ENCODE measurements at regions not wholly inside any gene's neighbourhood (a gene's known extent, or its start where the extent isn't known, plus 50 kb on each side); places are given as distances from the start of the nearest gene placed in this dataset.
A peak's percentile ranks its signal among the peaks of the same experiment; 100 is the strongest.

GRCh38 chr1:224513383-224513782, 78.8 kb upstream of the WDR26 start:
- H3K4me1 ChIP-seq (ENCODE audit: insufficient read depth, low read length, poor library complexity, severe bottlenecking) = peaks cover 11% of the 10 kb centered on the region
- H3K27ac ChIP-seq (ENCODE audit: low read depth, low read length, poor library complexity, severe bottlenecking) = no peak overlapping the region
- BruUV-seq (replicated peaks) = no TSS peak
- TF ChIP-seq EZH2phosphoT487 (IDR thresholded peaks at IDR 0.05; ENCODE audit: borderline replicate concordance, low read depth, low read length) = no peak
- TF ChIP-seq CTCF (conservative IDR thresholded peaks at IDR 0.05; ENCODE audit: low read length) = no peak
- ChIA-PET POLR2A (interaction anchor here (1.2 kb wide), 1 partner anchor 342 kb away, joined by 3 read pairs; no protein-coding TSS in a partner anchor), CTCF (ENCODE audit: unreplicated experiment) (interaction anchor here (1.0 to 1.8 kb wide), 2 partner anchors 14 to 16 kb away, joined by 3 to 5 read pairs; no protein-coding TSS in a partner anchor)
- H4K20me1 ChIP-seq (ENCODE audit: insufficient read depth, low read length) = no peaks in the 10 kb centered on the region
- H3K79me2 ChIP-seq (ENCODE audit: insufficient read depth, low read depth, low read length) = no peaks in the 10 kb centered on the region
- H3K9me3 ChIP-seq (ENCODE audit: low read length) = no peaks in the 10 kb centered on the region
- no peak for DNase-seq (ENCODE audit: low spot score)
- H2AFZ ChIP-seq (ENCODE audit: low read length) = no peak overlapping the region; the same call in 1 of the 2 replicates
- H3K4me3 ChIP-seq (ENCODE audit: low read depth, low read length, poor library complexity, severe bottlenecking) = no peak overlapping the region
- H3K4me2 ChIP-seq (ENCODE audit: low read length) = no peak overlapping the region
- H3K36me3 ChIP-seq (ENCODE audit: insufficient read depth, low read length) = no peaks in the 10 kb centered on the region
- H3K9me2 ChIP-seq (ENCODE audit: insufficient read depth, low read length) = no peaks in the 10 kb centered on the region
- intact Hi-C loops (cut with micrococcal nuclease; ENCODE audit: unreplicated experiment) = loop anchor here (1.0 to 10.0 kb wide), 4 partner anchors 91 to 340 kb away; no protein-coding TSS in a partner anchor

- peaks cover 11% of the 10 kb centered on the region for H3K4me1 ChIP-seq (ENCODE audit: insufficient read depth, low read length, poor library complexity, severe bottlenecking)
- no peak overlapping the region for H3K27ac ChIP-seq (ENCODE audit: low read depth, low read length, poor library complexity, severe bottlenecking)
- peak overlapping the region; percentile 68; the same call in 1 of the 2 replicates for H2AFZ ChIP-seq (ENCODE audit: low read length)
- intact Hi-C loops (cut with micrococcal nuclease; ENCODE audit: unreplicated experiment) = loop anchor here (1.0 to 10.0 kb wide), 5 partner anchors 91 to 409 kb away; no protein-coding TSS in a partner anchor
- DNase-seq (ENCODE audit: low spot score) = peak; percentile 82
- H3K79me2 ChIP-seq (ENCODE audit: insufficient read depth, low read depth, low read length) = no peaks in the 10 kb centered on the region
- no peak overlapping the region for H3K4me3 ChIP-seq (ENCODE audit: low read depth, low read length, poor library complexity, severe bottlenecking)
- TF ChIP-seq EZH2phosphoT487 (IDR thresholded peaks at IDR 0.05; ENCODE audit: borderline replicate concordance, low read depth, low read length) (no peak), CTCF (conservative IDR thresholded peaks at IDR 0.05; ENCODE audit: low read length) (peak; percentile 97)
- H4K20me1 ChIP-seq (ENCODE audit: insufficient read depth, low read length) = no peaks in the 10 kb centered on the region
- no peaks in the 10 kb centered on the region for H3K9me2 ChIP-seq (ENCODE audit: insufficient read depth, low read length)
- H3K36me3 ChIP-seq (ENCODE audit: insufficient read depth, low read length) = no peaks in the 10 kb centered on the region
- H3K9me3 ChIP-seq (ENCODE audit: low read length) = no peaks in the 10 kb centered on the region
- ChIA-PET POLR2A (interaction anchor here (1.2 kb wide), 1 partner anchor 342 kb away, joined by 3 read pairs; no protein-coding TSS in a partner anchor), CTCF (ENCODE audit: unreplicated experiment) (interaction anchor here (1.8 kb wide), 1 partner anchor 16 kb away, joined by 5 read pairs; no protein-coding TSS in a partner anchor)
- no TSS peak for BruUV-seq (replicated peaks)
- H3K4me2 ChIP-seq (ENCODE audit: low read length) = no peak overlapping the region
Measured at GRCh38 chr1:224513787-224514209, 79.2 kb upstream of the WDR26 start.

- DNase-seq (ENCODE audit: low spot score) = no peak
- H3K9me2 ChIP-seq (ENCODE audit: insufficient read depth, low read length) = no peaks in the 10 kb centered on the region
- H3K36me3 ChIP-seq (ENCODE audit: insufficient read depth, low read length) = no peaks in the 10 kb centered on the region
- H3K4me2 ChIP-seq (ENCODE audit: low read length) = no peak overlapping the region
- no peak overlapping the region for H3K4me3 ChIP-seq (ENCODE audit: low read depth, low read length, poor library complexity, severe bottlenecking)
- ChIA-PET POLR2A (no interaction called here), CTCF (ENCODE audit: unreplicated experiment) (no interaction called here)
- no peak overlapping the region for H2AFZ ChIP-seq (ENCODE audit: low read length)
- no peaks in the 10 kb centered on the region for H3K9me3 ChIP-seq (ENCODE audit: low read length)
- BruUV-seq (replicated peaks) = no TSS peak
- no peaks in the 10 kb centered on the region for H3K4me1 ChIP-seq (ENCODE audit: insufficient read depth, low read length, poor library complexity, severe bottlenecking)
- no peaks in the 10 kb centered on the region for H3K79me2 ChIP-seq (ENCODE audit: insufficient read depth, low read depth, low read length)
- H3K27ac ChIP-seq (ENCODE audit: low read depth, low read length, poor library complexity, severe bottlenecking) = no peak overlapping the region
- TF ChIP-seq EZH2phosphoT487 (IDR thresholded peaks at IDR 0.05; ENCODE audit: borderline replicate concordance, low read depth, low read length) (no peak), CTCF (conservative IDR thresholded peaks at IDR 0.05; ENCODE audit: low read length) (no peak)
- intact Hi-C loops (cut with micrococcal nuclease; ENCODE audit: unreplicated experiment) = loop anchor here (10.0 kb wide), 1 partner anchor 88 kb away; no protein-coding TSS in a partner anchor
- H4K20me1 ChIP-seq (ENCODE audit: insufficient read depth, low read length) = no peaks in the 10 kb centered on the region
Measured at GRCh38 chr1:224517171-224517570, 82.6 kb upstream of the WDR26 start.
